ENCODE measurements at regions not wholly inside any gene's neighbourhood (a gene's known extent, or its start where the extent isn't known, plus 50 kb on each side); places are given as distances from the start of the nearest gene placed in this dataset.

DNA sequence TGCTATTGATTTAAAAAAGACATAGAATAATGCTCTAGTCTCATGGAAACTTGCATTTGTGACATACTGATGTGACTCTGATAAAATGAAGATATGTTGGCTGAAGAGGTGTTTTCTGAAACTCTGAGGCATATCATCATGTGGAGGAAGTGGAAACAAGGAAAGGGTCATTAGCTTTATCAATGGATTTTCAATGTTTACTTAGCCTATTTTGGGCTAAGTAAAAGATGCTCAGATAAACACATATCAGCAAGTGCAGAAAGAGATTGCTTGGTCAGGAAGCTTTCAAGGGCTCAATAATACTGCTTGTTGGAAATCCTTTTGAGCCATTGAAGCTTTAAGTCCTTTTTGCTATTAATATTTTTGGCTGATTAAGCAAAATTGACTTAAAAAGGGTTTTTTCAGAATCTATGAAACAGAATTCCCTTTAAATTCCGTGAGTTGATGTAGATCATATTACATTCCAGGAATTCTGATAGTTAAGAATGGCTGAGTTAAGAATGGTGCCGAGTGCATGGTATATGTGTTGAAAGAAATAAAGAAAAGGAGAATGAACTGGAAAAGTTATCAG, 952.8 kb upstream of the SPRY2 start:
- Histone ChIP-seq H3K9me3 (ENCODE audit: control insufficient read depth in 4 of 4, low read length in 3 of 4) (no peaks in the 10 kb centered on the region), H3K27me3 (ENCODE audit: control insufficient read depth in 4 of 4, insufficient read depth in 4 of 4, low read length in 3 of 4) (no peaks in the 10 kb centered on the region), H3K27ac (ENCODE audit: low read depth in 1 of 2, low read length in 2 of 2) (no peak overlapping the region), H3K9ac (ENCODE audit: low read depth in 1 of 2, low read length in 2 of 2) (no peak overlapping the region), H3K36me3 (ENCODE audit: control insufficient read depth in 4 of 4, insufficient read depth in 3 of 4, low read depth in 1 of 4, low read length in 3 of 4) (no peaks in the 10 kb centered on the region), H3K4me3 (ENCODE audit: low read depth in 1 of 3, low read length in 3 of 3) (no peak overlapping the region), H3K4me1 (ENCODE audit: control insufficient read depth in 4 of 4, insufficient read depth in 4 of 4, low read length in 3 of 4) (no peaks in the 10 kb centered on the region)
- no peak for TF ChIP-seq TAF1 (conservative IDR thresholded peaks at IDR 0.05)
- TF ChIP-seq, protein P1, sequence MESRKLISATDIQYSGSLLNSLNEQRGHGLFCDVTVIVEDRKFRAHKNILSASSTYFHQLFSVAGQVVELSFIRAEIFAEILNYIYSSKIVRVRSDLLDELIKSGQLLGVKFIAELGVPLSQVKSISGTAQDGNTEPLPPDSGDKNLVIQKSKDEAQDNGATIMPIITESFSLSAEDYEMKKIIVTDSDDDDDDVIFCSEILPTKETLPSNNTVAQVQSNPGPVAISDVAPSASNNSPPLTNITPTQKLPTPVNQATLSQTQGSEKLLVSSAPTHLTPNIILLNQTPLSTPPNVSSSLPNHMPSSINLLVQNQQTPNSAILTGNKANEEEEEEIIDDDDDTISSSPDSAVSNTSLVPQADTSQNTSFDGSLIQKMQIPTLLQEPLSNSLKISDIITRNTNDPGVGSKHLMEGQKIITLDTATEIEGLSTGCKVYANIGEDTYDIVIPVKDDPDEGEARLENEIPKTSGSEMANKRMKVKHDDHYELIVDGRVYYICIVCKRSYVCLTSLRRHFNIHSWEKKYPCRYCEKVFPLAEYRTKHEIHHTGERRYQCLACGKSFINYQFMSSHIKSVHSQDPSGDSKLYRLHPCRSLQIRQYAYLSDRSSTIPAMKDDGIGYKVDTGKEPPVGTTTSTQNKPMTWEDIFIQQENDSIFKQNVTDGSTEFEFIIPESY (IDR thresholded peaks at IDR 0.05) = no peak
- TF ChIP-seq, protein P2, sequence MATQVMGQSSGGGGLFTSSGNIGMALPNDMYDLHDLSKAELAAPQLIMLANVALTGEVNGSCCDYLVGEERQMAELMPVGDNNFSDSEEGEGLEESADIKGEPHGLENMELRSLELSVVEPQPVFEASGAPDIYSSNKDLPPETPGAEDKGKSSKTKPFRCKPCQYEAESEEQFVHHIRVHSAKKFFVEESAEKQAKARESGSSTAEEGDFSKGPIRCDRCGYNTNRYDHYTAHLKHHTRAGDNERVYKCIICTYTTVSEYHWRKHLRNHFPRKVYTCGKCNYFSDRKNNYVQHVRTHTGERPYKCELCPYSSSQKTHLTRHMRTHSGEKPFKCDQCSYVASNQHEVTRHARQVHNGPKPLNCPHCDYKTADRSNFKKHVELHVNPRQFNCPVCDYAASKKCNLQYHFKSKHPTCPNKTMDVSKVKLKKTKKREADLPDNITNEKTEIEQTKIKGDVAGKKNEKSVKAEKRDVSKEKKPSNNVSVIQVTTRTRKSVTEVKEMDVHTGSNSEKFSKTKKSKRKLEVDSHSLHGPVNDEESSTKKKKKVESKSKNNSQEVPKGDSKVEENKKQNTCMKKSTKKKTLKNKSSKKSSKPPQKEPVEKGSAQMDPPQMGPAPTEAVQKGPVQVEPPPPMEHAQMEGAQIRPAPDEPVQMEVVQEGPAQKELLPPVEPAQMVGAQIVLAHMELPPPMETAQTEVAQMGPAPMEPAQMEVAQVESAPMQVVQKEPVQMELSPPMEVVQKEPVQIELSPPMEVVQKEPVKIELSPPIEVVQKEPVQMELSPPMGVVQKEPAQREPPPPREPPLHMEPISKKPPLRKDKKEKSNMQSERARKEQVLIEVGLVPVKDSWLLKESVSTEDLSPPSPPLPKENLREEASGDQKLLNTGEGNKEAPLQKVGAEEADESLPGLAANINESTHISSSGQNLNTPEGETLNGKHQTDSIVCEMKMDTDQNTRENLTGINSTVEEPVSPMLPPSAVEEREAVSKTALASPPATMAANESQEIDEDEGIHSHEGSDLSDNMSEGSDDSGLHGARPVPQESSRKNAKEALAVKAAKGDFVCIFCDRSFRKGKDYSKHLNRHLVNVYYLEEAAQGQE (IDR thresholded peaks at IDR 0.05) = no peak
- TF ChIP-seq, protein P3, sequence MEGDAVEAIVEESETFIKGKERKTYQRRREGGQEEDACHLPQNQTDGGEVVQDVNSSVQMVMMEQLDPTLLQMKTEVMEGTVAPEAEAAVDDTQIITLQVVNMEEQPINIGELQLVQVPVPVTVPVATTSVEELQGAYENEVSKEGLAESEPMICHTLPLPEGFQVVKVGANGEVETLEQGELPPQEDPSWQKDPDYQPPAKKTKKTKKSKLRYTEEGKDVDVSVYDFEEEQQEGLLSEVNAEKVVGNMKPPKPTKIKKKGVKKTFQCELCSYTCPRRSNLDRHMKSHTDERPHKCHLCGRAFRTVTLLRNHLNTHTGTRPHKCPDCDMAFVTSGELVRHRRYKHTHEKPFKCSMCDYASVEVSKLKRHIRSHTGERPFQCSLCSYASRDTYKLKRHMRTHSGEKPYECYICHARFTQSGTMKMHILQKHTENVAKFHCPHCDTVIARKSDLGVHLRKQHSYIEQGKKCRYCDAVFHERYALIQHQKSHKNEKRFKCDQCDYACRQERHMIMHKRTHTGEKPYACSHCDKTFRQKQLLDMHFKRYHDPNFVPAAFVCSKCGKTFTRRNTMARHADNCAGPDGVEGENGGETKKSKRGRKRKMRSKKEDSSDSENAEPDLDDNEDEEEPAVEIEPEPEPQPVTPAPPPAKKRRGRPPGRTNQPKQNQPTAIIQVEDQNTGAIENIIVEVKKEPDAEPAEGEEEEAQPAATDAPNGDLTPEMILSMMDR (IDR thresholded peaks at IDR 0.05; ENCODE audit: low read depth, low read length, missing input control) = no peak
- TF ChIP-seq, protein P4, sequence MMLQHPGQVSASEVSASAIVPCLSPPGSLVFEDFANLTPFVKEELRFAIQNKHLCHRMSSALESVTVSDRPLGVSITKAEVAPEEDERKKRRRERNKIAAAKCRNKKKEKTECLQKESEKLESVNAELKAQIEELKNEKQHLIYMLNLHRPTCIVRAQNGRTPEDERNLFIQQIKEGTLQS (IDR thresholded peaks at IDR 0.05) = no peak
- no peak for TF ChIP-seq FOXA2 (IDR thresholded peaks at IDR 0.05)
- TF ChIP-seq NR2F2 (IDR thresholded peaks at IDR 0.05) = no peak
- no peak for TF ChIP-seq GABPA (IDR thresholded peaks at IDR 0.05 in 1 of 2, conservative IDR thresholded peaks at IDR 0.05 in 1 of 2)
- TF ChIP-seq SP1 (IDR thresholded peaks at IDR 0.05) = no peak
- no peak for TF ChIP-seq RXRA (IDR thresholded peaks at IDR 0.05)
- 45% methylated on average over 2 of the region's 2 CpGs for WGBS
- no peak for DNase-seq (ENCODE audit: low spot score)

DNA sequence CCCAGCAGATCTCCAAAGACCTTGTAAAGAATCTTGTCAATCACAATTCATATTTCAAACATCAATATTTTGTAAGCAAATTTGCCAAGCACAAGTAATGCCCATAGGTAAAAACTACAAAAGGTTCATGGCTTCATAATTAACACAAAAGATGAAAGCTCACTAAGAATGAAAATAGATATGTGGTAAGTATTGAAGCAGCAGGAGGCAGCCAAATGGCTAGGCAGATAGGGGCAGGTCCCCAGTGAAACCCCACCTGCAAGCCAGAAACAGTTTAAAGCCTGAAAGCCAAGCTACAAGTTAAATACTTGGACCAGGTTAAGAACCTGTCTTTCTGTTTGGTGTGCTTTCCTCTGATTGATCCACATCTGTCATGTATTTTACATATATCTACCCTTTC, 942.6 kb upstream of the SPRY2 start:
- Histone ChIP-seq H3K4me3 (ENCODE audit: low read depth in 1 of 3, low read length in 3 of 3) (no peak overlapping the region), H3K9me3 (ENCODE audit: control insufficient read depth in 4 of 4, low read length in 3 of 4) (no peaks in the 10 kb centered on the region), H3K27me3 (ENCODE audit: control insufficient read depth in 4 of 4, insufficient read depth in 4 of 4, low read length in 3 of 4) (no peaks in the 10 kb centered on the region), H3K36me3 (ENCODE audit: control insufficient read depth in 4 of 4, insufficient read depth in 3 of 4, low read depth in 1 of 4, low read length in 3 of 4) (no peaks in the 10 kb centered on the region), H3K9ac (ENCODE audit: low read depth in 1 of 2, low read length in 2 of 2) (no peak overlapping the region), H3K4me1 (ENCODE audit: control insufficient read depth in 4 of 4, insufficient read depth in 4 of 4, low read length in 3 of 4) (no peaks in the 10 kb centered on the region), H3K27ac (ENCODE audit: low read depth in 1 of 2, low read length in 2 of 2) (no peak overlapping the region)
- no peak for DNase-seq (ENCODE audit: low spot score)
- TF ChIP-seq YY1 (IDR thresholded peaks at IDR 0.05) (no peak), HNF4G (IDR thresholded peaks at IDR 0.05) (no peak), GABPA (IDR thresholded peaks at IDR 0.05 in 1 of 2, conservative IDR thresholded peaks at IDR 0.05 in 1 of 2) (no peak), RXRA (IDR thresholded peaks at IDR 0.05) (no peak), TAF1 (conservative IDR thresholded peaks at IDR 0.05) (no peak), HNF4A (conservative IDR thresholded peaks at IDR 0.05) (no peak), NR2F2 (IDR thresholded peaks at IDR 0.05) (no peak), SP1 (IDR thresholded peaks at IDR 0.05) (no peak), RAD21 (IDR thresholded peaks at IDR 0.05) (no peak), FOXA2 (IDR thresholded peaks at IDR 0.05) (no peak)
- TF ChIP-seq, protein P2 (IDR thresholded peaks at IDR 0.05) = no peak
- TF ChIP-seq, protein P3 (IDR thresholded peaks at IDR 0.05; ENCODE audit: low read depth, low read length, missing input control) = no peak
- TF ChIP-seq, protein P4 (IDR thresholded peaks at IDR 0.05) = no peak
